SK-N-SH (cell line): ENCODE measurements at regions not wholly inside any gene's neighbourhood (a gene's known extent, or its start where the extent isn't known, plus 50 kb on each side); places are given as distances from the start of the nearest gene placed in this dataset.
"Not testable (repeated sequence)": the region's sequence is repeated elsewhere in the genome, so short reads cannot be mapped to it uniquely, and the experiment has no call there.

ENCODE experiments used
- CTCF ChIA-PET: fragments of 300-600, 350-600 bp; formaldehyde crosslinking; extraction: SDS; loops from one replicate; lab custom pipeline; 2021; lab: Yijun Ruan, JAX
- POLR2A ChIA-PET: fragments of 350-600 bp; sonication (Branson Sonifier 250); formaldehyde crosslinking; extraction: SDS; loops from one replicate; lab custom pipeline; 2020; ENCODE audit warnings: antibody characterized with exemption, inconsistent platforms; lab: Yijun Ruan, JAX
- DNase-seq: peaks from one replicate; pipeline ENCODE4 v3.0.0; 2012
- H2AFZ ChIP-seq: fragments of 200-600 bp; sonication (generic); 2 replicates; pipeline ENCODE4 v1.8.1; 2016; ENCODE audit warnings: antibody characterized with exemption, mild to moderate bottlenecking, low read depth
- H3F3A ChIP-seq: fragments of 200-600 bp; sonication (generic); replicated peaks from 2 replicates; pipeline ENCODE3; 2016; ENCODE audit warnings: antibody characterized with exemption, mild to moderate bottlenecking; ENCODE audit not compliant: insufficient read depth
- H3K27ac ChIP-seq, 2 experiments: fragments of 200-500 bp in 1 of 2; fragments of 200-600 bp in 1 of 2; sonication (Bioruptor generic) in 1 of 2; sonication (generic), shearing (Covaris generic) in 1 of 2; 2 replicates each; pipeline versions ENCODE4 v1.5.1 to v1.6.1; 2014 to 2016; ENCODE audit warnings: low read depth in 2 of 2, inconsistent platforms in 1 of 2, low read length in 1 of 2, mild to moderate bottlenecking in 1 of 2, mixed read lengths in 1 of 2
- H3K27me3 ChIP-seq: fragments of 200-600 bp; sonication (generic), shearing (Covaris generic); 2 replicates; pipeline ENCODE4 v1.6.1; 2016; ENCODE audit warnings: mixed run types; ENCODE audit not compliant: insufficient read depth
- H3K36me3 ChIP-seq, 2 experiments: fragments of 200-500 bp in 1 of 2; fragments of 200-600 bp in 1 of 2; sonication (Bioruptor generic) in 1 of 2; sonication (generic) in 1 of 2; replicated peaks in 1 of 2; 2 replicates each; pipeline versions ENCODE3 to v1.5.1; 2014 to 2016; ENCODE audit warnings: low read length in 1 of 2, mild to moderate bottlenecking in 1 of 2; ENCODE audit not compliant: insufficient read depth in 2 of 2, control insufficient read depth in 1 of 2
- H3K4me1 ChIP-seq, 2 experiments: fragments of 200-500 bp in 1 of 2; fragments of 200-600 bp in 1 of 2; sonication (Bioruptor generic) in 1 of 2; sonication (generic), shearing (Covaris generic) in 1 of 2; 2 replicates each; pipeline versions ENCODE4 v1.5.1 to v1.6.1; 2014 to 2016; ENCODE audit warnings: low read depth in 1 of 2, low read length in 1 of 2, mixed run types in 1 of 2; ENCODE audit not compliant: insufficient read depth in 2 of 2, control insufficient read depth in 1 of 2
- H3K4me2 ChIP-seq: fragments of 200-600 bp; sonication (generic), shearing (Covaris generic); 2 replicates; pipeline ENCODE4 v1.6.1; 2017; ENCODE audit warnings: mixed run types
- H3K4me3 ChIP-seq, 2 experiments: fragments of 200-500 bp in 1 of 2; fragments of 200-600 bp in 1 of 2; sonication (Bioruptor generic) in 1 of 2; sonication (generic), shearing (Covaris generic) in 1 of 2; 2 replicates each; pipeline versions ENCODE4 v1.5.1 to v1.8.1; 2014 to 2016; ENCODE audit warnings: low read depth in 2 of 2, inconsistent platforms in 1 of 2, low read length in 1 of 2, mild to moderate bottlenecking in 1 of 2, mixed read lengths in 1 of 2, moderate library complexity in 1 of 2
- H3K79me2 ChIP-seq: fragments of 200-600 bp; sonication (generic); 2 replicates; pipeline ENCODE4 v1.8.1; 2017; ENCODE audit warnings: mild to moderate bottlenecking; ENCODE audit not compliant: insufficient read depth
- H3K9ac ChIP-seq: fragments of 200-600 bp; sonication (generic); 2 replicates; pipeline ENCODE4 v1.6.1; 2017; ENCODE audit warnings: mixed run types
- H3K9me2 ChIP-seq: fragments of 200-600 bp; sonication (generic); 2 replicates; pipeline ENCODE4 v1.6.1; 2017; ENCODE audit warnings: mixed run types
- H3K9me3 ChIP-seq: fragments of 200-600 bp; sonication (generic); 2 replicates; pipeline ENCODE4 v1.6.1; 2017; ENCODE audit warnings: mixed run types, mild to moderate bottlenecking, moderate library complexity
- H4K20me1 ChIP-seq: fragments of 200-600 bp; sonication (generic); 2 replicates; pipeline ENCODE4 v1.6.1; 2017; ENCODE audit warnings: mild to moderate bottlenecking, mixed run types; ENCODE audit not compliant: insufficient read depth
- ELF1 ChIP-seq: IDR thresholded peaks from 2 replicates; pipeline ENCODE4 v1.4.0; 2012
- EZH2phosphoT487 ChIP-seq: fragments of 200-600 bp; sonication (generic); IDR thresholded peaks from 2 replicates; pipeline ENCODE4 v1.6.1; 2017; ENCODE audit warnings: low read depth, mixed run types, mild to moderate bottlenecking, antibody characterized with exemption, moderate library complexity, borderline replicate concordance
- FOXJ3 ChIP-seq: sonication (generic); formaldehyde crosslinking; IDR thresholded peaks from 2 replicates; pipeline ENCODE4 v1.5.1; 2020; ENCODE audit warnings: mild to moderate bottlenecking, missing genetic modification reagents
- GABPA ChIP-seq: IDR thresholded peaks from 2 replicates; pipeline ENCODE4 v1.4.0; 2012; ENCODE audit warnings: low read depth, mild to moderate bottlenecking
- JUND ChIP-seq: IDR thresholded peaks from 2 replicates; pipeline ENCODE4 v1.4.0; 2012
- NFIC ChIP-seq: IDR thresholded peaks from 2 replicates; pipeline ENCODE4 v1.4.0; 2012; ENCODE audit warnings: borderline replicate concordance
- PBX3 ChIP-seq: IDR thresholded peaks from 2 replicates; pipeline ENCODE4; 2012
- POLR2AphosphoS5 ChIP-seq: IDR thresholded peaks from 2 replicates; pipeline ENCODE4 v1.6.1; 2012; ENCODE audit warnings: low read depth, low read length
- RCOR1 ChIP-seq: fragments of 150-350 bp; IDR thresholded peaks from 2 replicates; pipeline ENCODE4 v1.6.1; 2017; ENCODE audit warnings: antibody characterized with exemption, low read length
- SMC3 ChIP-seq: IDR thresholded peaks from 2 replicates; pipeline ENCODE4 v1.6.1; 2012; ENCODE audit warnings: low read depth, low read length, improper control_type of control experiment
- YY1 ChIP-seq: IDR thresholded peaks from 2 replicates; pipeline ENCODE4 v1.4.0; 2012; ENCODE audit warnings: low read depth, mild to moderate bottlenecking
- WGBS: methylation state at CpG from one replicate; pipeline ENCODE4 v1.1.6; 2017; ENCODE audit warnings: low lambda C conversion rate; 5-methylcytosine and 5-hydroxymethylcytosine counted together
- TF ChIP-seq, protein P1 (sequence below): IDR thresholded peaks from 2 replicates; pipeline ENCODE4 v1.4.0; 2012; ENCODE audit warnings: low read depth, borderline replicate concordance
- TF ChIP-seq, protein P2 (sequence below): fragments of 200-600 bp; sonication (generic); IDR thresholded peaks from 2 replicates; pipeline ENCODE4 v1.6.1; 2017; ENCODE audit warnings: antibody characterized with exemption, mild to moderate bottlenecking, moderate library complexity

GRCh38 chr11:83392556-83392955 is 106.4 kb upstream of the CCDC90B start:
- H3K9me2 ChIP-seq, result no peaks in the 10 kb centered on the region
- no peaks in the 10 kb centered on the region for H3K4me1 ChIP-seq
- POLR2A ChIA-PET, result no interaction called here
- no peaks in the 10 kb centered on the region for H3K27me3 ChIP-seq
- H2AFZ ChIP-seq, result no peak overlapping the region
- DNase-seq, result no peak
- H3K9ac ChIP-seq, result no peak overlapping the region
- no peaks in the 10 kb centered on the region for H3K79me2 ChIP-seq
- H3F3A ChIP-seq, result no peaks in the 10 kb centered on the region
- no peaks in the 10 kb centered on the region for H4K20me1 ChIP-seq
- H3K36me3 ChIP-seq, result no peaks in the 10 kb centered on the region
- no peak overlapping the region for H3K27ac ChIP-seq
- no peak overlapping the region for H3K4me3 ChIP-seq
- TF ChIP-seq POLR2AphosphoS5 (no peak), JUND (no peak), ELF1 (no peak), FOXJ3 (no peak), RCOR1 (no peak), SMC3 (no peak), PBX3 (no peak)
- TF ChIP-seq, protein P1, sequence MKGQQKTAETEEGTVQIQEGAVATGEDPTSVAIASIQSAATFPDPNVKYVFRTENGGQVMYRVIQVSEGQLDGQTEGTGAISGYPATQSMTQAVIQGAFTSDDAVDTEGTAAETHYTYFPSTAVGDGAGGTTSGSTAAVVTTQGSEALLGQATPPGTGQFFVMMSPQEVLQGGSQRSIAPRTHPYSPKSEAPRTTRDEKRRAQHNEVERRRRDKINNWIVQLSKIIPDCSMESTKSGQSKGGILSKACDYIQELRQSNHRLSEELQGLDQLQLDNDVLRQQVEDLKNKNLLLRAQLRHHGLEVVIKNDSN, result no peak
- TF ChIP-seq, protein P2, sequence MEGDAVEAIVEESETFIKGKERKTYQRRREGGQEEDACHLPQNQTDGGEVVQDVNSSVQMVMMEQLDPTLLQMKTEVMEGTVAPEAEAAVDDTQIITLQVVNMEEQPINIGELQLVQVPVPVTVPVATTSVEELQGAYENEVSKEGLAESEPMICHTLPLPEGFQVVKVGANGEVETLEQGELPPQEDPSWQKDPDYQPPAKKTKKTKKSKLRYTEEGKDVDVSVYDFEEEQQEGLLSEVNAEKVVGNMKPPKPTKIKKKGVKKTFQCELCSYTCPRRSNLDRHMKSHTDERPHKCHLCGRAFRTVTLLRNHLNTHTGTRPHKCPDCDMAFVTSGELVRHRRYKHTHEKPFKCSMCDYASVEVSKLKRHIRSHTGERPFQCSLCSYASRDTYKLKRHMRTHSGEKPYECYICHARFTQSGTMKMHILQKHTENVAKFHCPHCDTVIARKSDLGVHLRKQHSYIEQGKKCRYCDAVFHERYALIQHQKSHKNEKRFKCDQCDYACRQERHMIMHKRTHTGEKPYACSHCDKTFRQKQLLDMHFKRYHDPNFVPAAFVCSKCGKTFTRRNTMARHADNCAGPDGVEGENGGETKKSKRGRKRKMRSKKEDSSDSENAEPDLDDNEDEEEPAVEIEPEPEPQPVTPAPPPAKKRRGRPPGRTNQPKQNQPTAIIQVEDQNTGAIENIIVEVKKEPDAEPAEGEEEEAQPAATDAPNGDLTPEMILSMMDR, result no peak
- H3K9me3 ChIP-seq, result no peaks in the 10 kb centered on the region
- H3K4me2 ChIP-seq, result no peak overlapping the region
- WGBS, result 10% methylated on average over 1 of the region's 1 CpG
- CTCF ChIA-PET, result interaction anchor here (1.1 kb wide), 1 partner anchor 99 kb away, joined by 3 read pairs; no protein-coding TSS in a partner anchor

DNA sequence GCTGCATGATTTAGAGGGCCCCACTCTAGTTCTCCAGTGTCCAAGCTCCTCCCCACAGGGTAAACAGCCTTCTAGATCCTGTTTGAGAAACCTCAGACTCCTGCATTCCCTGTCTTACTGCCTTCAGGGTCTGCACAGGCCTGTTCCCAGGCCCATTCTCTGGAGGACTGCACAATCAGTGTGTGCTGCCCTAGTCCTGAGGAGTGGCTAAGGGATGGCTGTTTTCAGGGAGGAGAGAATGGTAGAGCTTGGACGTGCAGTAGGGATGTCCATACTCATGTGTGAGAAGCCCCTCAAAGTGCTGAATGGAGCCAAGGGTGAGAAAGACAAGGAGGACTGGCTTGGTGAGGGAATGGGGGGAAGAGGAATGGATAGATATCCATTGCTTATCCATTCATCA is 103.8 kb upstream of the CCDC90B start:
- DNase-seq, result no peak
- no peaks in the 10 kb centered on the region for H3K9me3 ChIP-seq
- no peak overlapping the region for H2AFZ ChIP-seq
- TF ChIP-seq GABPA, result no peak
- no peak for TF ChIP-seq YY1
- no peak for TF ChIP-seq EZH2phosphoT487
- no peak for TF ChIP-seq NFIC
- no peak for TF ChIP-seq PBX3
- H3K9ac ChIP-seq, result no peak overlapping the region
- H3K79me2 ChIP-seq, result no peaks in the 10 kb centered on the region
- whole genome bisulfite sequencing, result 7% methylated on average over 1 of the region's 1 CpG
- H3K36me3 ChIP-seq, result no peaks in the 10 kb centered on the region
- no peaks in the 10 kb centered on the region for H3K4me1 ChIP-seq
- POLR2A ChIA-PET, result no interaction called here
- H3K27me3 ChIP-seq, result no peaks in the 10 kb centered on the region
- H3K27ac ChIP-seq, result no peak overlapping the region
- H3K4me2 ChIP-seq, result no peak overlapping the region
- H3F3A ChIP-seq, result no peaks in the 10 kb centered on the region
- H3K9me2 ChIP-seq, result no peaks in the 10 kb centered on the region
- no peaks in the 10 kb centered on the region for H4K20me1 ChIP-seq
- H3K4me3 ChIP-seq, result no peak overlapping the region
- CTCF ChIA-PET, result no interaction called here

- H3K27me3 ChIP-seq, H2AFZ ChIP-seq, H3K9me2 ChIP-seq, H3K27ac ChIP-seq, DNase-seq, H3K4me3 ChIP-seq, H3K9ac ChIP-seq, H3K36me3 ChIP-seq, H3K4me1 ChIP-seq, H3F3A ChIP-seq, CTCF ChIA-PET, H3K79me2 ChIP-seq, POLR2A ChIA-PET, H3K9me3 ChIP-seq, H4K20me1 ChIP-seq, H3K4me2 ChIP-seq: not testable (repeated sequence)
- 20% methylated on average over 1 of the region's 1 CpG for WGBS
Measured at GRCh38 chr11:83383838-83384237, 97.7 kb upstream of the CCDC90B start.
